ENCODE measurements at regions not wholly inside any gene's neighbourhood (a gene's known extent, or its start where the extent isn't known, plus 50 kb on each side); places are given as distances from the start of the nearest gene placed in this dataset.

DNA sequence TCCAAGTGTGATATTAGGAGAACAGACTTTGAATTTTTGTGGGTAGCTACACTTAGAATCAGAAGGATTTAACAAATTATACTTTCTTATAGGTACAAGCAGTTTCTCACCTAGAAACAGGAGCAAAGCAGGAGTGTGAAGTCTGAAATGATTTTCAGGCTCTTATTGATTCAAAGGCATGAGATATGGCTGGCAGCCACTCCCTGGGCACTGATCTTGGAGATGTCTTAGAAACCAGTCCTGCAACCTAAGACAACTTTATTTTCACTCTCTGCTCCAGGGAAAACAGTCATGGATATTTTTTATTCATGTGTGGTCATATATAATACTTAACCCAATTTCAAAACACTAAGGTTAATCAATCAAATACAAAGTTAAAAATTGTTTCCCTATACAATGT, 254.9 kb upstream of the TMEM132C start:
- no peaks in the 10 kb centered on the region for H3K4me1 ChIP-seq (ENCODE audit: insufficient read depth, low read length)
- H3K14ac ChIP-seq (ENCODE audit: insufficient read depth, low read length): no peak overlapping the region
- H3K4me2 ChIP-seq (ENCODE audit: insufficient read depth, insufficient read length, low read length): no peak overlapping the region
- no peak overlapping the region for H2AK5ac ChIP-seq (ENCODE audit: insufficient read length, low read length)
- H3K23ac ChIP-seq (ENCODE audit: insufficient read length, low read depth, low read length): no peak overlapping the region
- no peak overlapping the region for H4K91ac ChIP-seq (ENCODE audit: insufficient read length, low read depth, low read length)
- H2AFZ ChIP-seq (ENCODE audit: low read length): no peak overlapping the region
- Mint-ChIP-seq H3K36me3 (ENCODE audit: insufficient read depth in 1 of 3, low read depth in 3 of 3) (no peaks in the 10 kb centered on the region), H3K9me3 (no peaks in the 10 kb centered on the region), H3K4me1 (peaks cover 13 to 16% of the 10 kb centered on the region in 2 experiments), H3K27me3 (ENCODE audit: low read depth) (peaks cover 4% of the 10 kb centered on the region; the same call in 1 of the 2 replicates), H3K4me3 (no peak overlapping the region), H3K27ac (no peak overlapping the region)
- H2BK120ac ChIP-seq (ENCODE audit: low read depth, low read length, poor library complexity, severe bottlenecking): no peak overlapping the region
- DNase-seq: no peak
- H2BK15ac ChIP-seq (ENCODE audit: low read depth, low read length): no peak overlapping the region
- H3K23me2 ChIP-seq (ENCODE audit: insufficient read length, low read depth, low read length, poor library complexity, severe bottlenecking): no peaks in the 10 kb centered on the region
- TF ChIP-seq, protein P1, sequence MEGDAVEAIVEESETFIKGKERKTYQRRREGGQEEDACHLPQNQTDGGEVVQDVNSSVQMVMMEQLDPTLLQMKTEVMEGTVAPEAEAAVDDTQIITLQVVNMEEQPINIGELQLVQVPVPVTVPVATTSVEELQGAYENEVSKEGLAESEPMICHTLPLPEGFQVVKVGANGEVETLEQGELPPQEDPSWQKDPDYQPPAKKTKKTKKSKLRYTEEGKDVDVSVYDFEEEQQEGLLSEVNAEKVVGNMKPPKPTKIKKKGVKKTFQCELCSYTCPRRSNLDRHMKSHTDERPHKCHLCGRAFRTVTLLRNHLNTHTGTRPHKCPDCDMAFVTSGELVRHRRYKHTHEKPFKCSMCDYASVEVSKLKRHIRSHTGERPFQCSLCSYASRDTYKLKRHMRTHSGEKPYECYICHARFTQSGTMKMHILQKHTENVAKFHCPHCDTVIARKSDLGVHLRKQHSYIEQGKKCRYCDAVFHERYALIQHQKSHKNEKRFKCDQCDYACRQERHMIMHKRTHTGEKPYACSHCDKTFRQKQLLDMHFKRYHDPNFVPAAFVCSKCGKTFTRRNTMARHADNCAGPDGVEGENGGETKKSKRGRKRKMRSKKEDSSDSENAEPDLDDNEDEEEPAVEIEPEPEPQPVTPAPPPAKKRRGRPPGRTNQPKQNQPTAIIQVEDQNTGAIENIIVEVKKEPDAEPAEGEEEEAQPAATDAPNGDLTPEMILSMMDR (conservative IDR thresholded peaks at IDR 0.05): no peak
- no peaks in the 10 kb centered on the region for H3K79me2 ChIP-seq (ENCODE audit: insufficient read depth, low read length)
- H3K27ac ChIP-seq (ENCODE audit: insufficient read length, low read depth, low read length): no peak overlapping the region
- H3K79me1 ChIP-seq (ENCODE audit: insufficient read depth, low read depth, low read length, poor library complexity, severe bottlenecking): no peaks in the 10 kb centered on the region
- H4K8ac ChIP-seq (replicated peaks; ENCODE audit: insufficient read length, low read depth, low read length): no peak overlapping the region
- no peak overlapping the region for H4K5ac ChIP-seq (ENCODE audit: insufficient read length, low read depth, low read length)
- no peaks in the 10 kb centered on the region for H3K9me3 ChIP-seq (ENCODE audit: control insufficient read depth, low read depth, low read length)
- H3K9ac ChIP-seq (ENCODE audit: extremely low read depth, insufficient read length, low read length): no peak overlapping the region
- H3K27me3 ChIP-seq (ENCODE audit: insufficient read depth, low read length): no peaks in the 10 kb centered on the region
- H3K18ac ChIP-seq (ENCODE audit: insufficient read length, low read depth, low read length): no peak overlapping the region
- H3K56ac ChIP-seq (ENCODE audit: insufficient read length, low read depth, low read length): no peak overlapping the region
- no peak overlapping the region for H2BK20ac ChIP-seq (ENCODE audit: low read depth, low read length, poor library complexity, severe bottlenecking)
- H4K20me1 ChIP-seq (ENCODE audit: control insufficient read depth, insufficient read depth, insufficient read length): no peaks in the 10 kb centered on the region
- no peak overlapping the region for H2BK5ac ChIP-seq (ENCODE audit: insufficient read length, low read length)
- no peak overlapping the region for H2BK12ac ChIP-seq (ENCODE audit: insufficient read length, low read depth, low read length)
- H3T11ph ChIP-seq (ENCODE audit: low read length): no peak overlapping the region
- no peak overlapping the region for H3K4ac ChIP-seq (ENCODE audit: low read depth, low read length)

Measured in H9 (cell line).